IMR-90 (cell line): ENCODE measurements at regions not wholly inside any gene's neighbourhood (a gene's known extent, or its start where the extent isn't known, plus 50 kb on each side); places are given as distances from the start of the nearest gene placed in this dataset.

ENCODE experiments used
- BHLHE40 ChIP-seq: fragments of 150-350 bp; IDR thresholded peaks from 2 replicates; pipeline ENCODE4 v1.6.1; 2016; ENCODE audit warnings: mild to moderate bottlenecking, low read depth, low read length
- RFX5 ChIP-seq: IDR thresholded peaks from 2 replicates; pipeline ENCODE4 v1.8.0; 2012; ENCODE audit warnings: low read depth, mild to moderate bottlenecking, low read length, moderate library complexity

DNA sequence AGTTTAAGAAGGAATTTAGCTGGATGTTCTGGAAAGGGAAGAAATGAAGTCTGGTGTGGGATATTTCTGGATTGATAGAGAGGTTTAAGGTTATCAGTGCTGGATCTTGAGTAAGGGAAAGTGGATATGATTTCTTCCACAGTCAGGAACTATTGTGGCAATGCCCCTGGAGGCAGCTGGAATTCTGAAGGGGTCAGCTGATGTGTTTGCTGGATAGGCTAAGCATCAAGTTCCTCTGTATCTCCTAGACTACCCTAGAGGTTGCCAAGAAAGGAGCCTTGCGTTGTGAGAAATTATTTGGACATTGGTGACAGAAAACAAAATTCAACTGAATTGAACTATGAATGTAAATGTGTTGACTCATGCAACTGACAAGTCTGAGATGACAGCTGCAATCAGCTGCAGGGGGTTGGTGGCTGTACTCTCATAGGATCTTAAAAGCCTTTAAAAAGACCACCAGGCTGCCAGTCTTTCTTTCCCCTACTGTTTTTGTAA is 244.4 kb downstream of the ATXN7L3B start:
- TF ChIP-seq RFX5, result no peak
- no peak for TF ChIP-seq BHLHE40
